ENCODE measurements at regions not wholly inside any gene's neighbourhood (a gene's known extent, or its start where the extent isn't known, plus 50 kb on each side); places are given as distances from the start of the nearest gene placed in this dataset.

GRCh38 chr6:4670290-4670689, 105.9 kb upstream of the CDYL start:
- no peak overlapping the region for H3K27ac ChIP-seq (ENCODE audit: insufficient read depth, low read depth, low read length)
- intact Hi-C loops (cut with micrococcal nuclease) (no loop called here), dilution Hi-C loops (cut with MboI; ENCODE audit: extremely low pct_ligation_motif_present, low sequenced_read_pairs) (no loop called here)
- no peaks in the 10 kb centered on the region for H4K20me1 ChIP-seq (replicated peaks; ENCODE audit: control insufficient read depth, extremely low read depth, insufficient read depth, low read length)
- no peak overlapping the region for H2AFZ ChIP-seq (ENCODE audit: low read depth, low read length)
- CTCF ChIA-PET = no interaction called here
- H3K36me3 ChIP-seq (ENCODE audit: control insufficient read depth in 2 of 2, extremely low read depth in 1 of 2, insufficient read depth in 2 of 2, low read length in 2 of 2) = no peaks in the 10 kb centered on the region
- H3K4me3 ChIP-seq (replicated peaks in 1 of 3; ENCODE audit: insufficient read depth in 1 of 3, low read depth in 1 of 3, low read length in 3 of 3) = no peak overlapping the region
- no TSS peak for BruUV-seq (replicated peaks)
- POLR2A ChIA-PET = no interaction called here
- FAIRE-seq (no peak), DNase-seq (ENCODE audit: low read depth, low spot score) (no peak)
- H3K27me3 ChIP-seq (ENCODE audit: control insufficient read depth in 2 of 2, insufficient read depth in 2 of 2, low read length in 2 of 2) = peaks cover 0 to 7% of the 10 kb centered on the region in 2 experiments
- no peaks in the 10 kb centered on the region for H3K4me1 ChIP-seq (ENCODE audit: control insufficient read depth, extremely low read depth, insufficient read depth, low read length)
- no peaks in the 10 kb centered on the region for H3K9me3 ChIP-seq (replicated peaks; ENCODE audit: control insufficient read depth, insufficient read depth, low read length)
- TF ChIP-seq MAX (IDR thresholded peaks at IDR 0.05; ENCODE audit: insufficient read depth, insufficient read length) = no peak
- no peak for TF ChIP-seq POLR2AphosphoS5 (IDR thresholded peaks at IDR 0.05; ENCODE audit: insufficient read depth, low read depth, low read length)
- TF ChIP-seq JUN (IDR thresholded peaks at IDR 0.05; ENCODE audit: borderline replicate concordance, insufficient read depth, insufficient read length, low read depth) = no peak
- TF ChIP-seq GATA2 (IDR thresholded peaks at IDR 0.05; ENCODE audit: insufficient read depth, insufficient read length, low read depth, low read length) = no peak
- TF ChIP-seq EZH2 (IDR thresholded peaks at IDR 0.05; ENCODE audit: borderline replicate concordance, low read depth, low read length, severe bottlenecking) = no peak
- no peaks in the 10 kb centered on the region for H3K9me1 ChIP-seq (replicated peaks; ENCODE audit: control insufficient read depth, extremely low read depth, insufficient read depth, low read length)
- H3K79me2 ChIP-seq (ENCODE audit: control insufficient read depth, insufficient read depth, low read length) = no peaks in the 10 kb centered on the region
- H3K4me2 ChIP-seq (ENCODE audit: insufficient read depth, low read length) = no peak overlapping the region
- no peak overlapping the region for H3K9ac ChIP-seq (replicated peaks; ENCODE audit: extremely low read depth, insufficient read depth, low read length)

GRCh38 chr6:4668271-4669179, 107.7 kb upstream of the CDYL start:
- intact Hi-C loops (cut with micrococcal nuclease) = no loop called here
- CTCF ChIA-PET = interaction anchor here (0.9 kb wide), 1 partner anchor 19 kb away, joined by 3 read pairs; no protein-coding TSS in a partner anchor
- no peaks in the 10 kb centered on the region for H3K36me3 ChIP-seq (ENCODE audit: control insufficient read depth in 2 of 2, extremely low read depth in 1 of 2, insufficient read depth in 2 of 2, low read length in 2 of 2)
- H4K20me1 ChIP-seq (replicated peaks; ENCODE audit: control insufficient read depth, extremely low read depth, insufficient read depth, low read length) = no peaks in the 10 kb centered on the region
- H3K9me1 ChIP-seq (replicated peaks; ENCODE audit: control insufficient read depth, extremely low read depth, insufficient read depth, low read length) = no peaks in the 10 kb centered on the region
- H2AFZ ChIP-seq (ENCODE audit: low read depth, low read length) = no peak overlapping the region
- no peaks in the 10 kb centered on the region for H3K4me1 ChIP-seq (ENCODE audit: control insufficient read depth, extremely low read depth, insufficient read depth, low read length)
- BruUV-seq (replicated peaks) = no TSS peak
- H3K9me3 ChIP-seq (replicated peaks; ENCODE audit: control insufficient read depth, insufficient read depth, low read length) = no peaks in the 10 kb centered on the region
- FAIRE-seq (no peak), DNase-seq (ENCODE audit: low read depth, low spot score) (no peak)
- POLR2A ChIA-PET = no interaction called here
- H3K27me3 ChIP-seq (ENCODE audit: control insufficient read depth in 2 of 2, insufficient read depth in 2 of 2, low read length in 2 of 2) = peaks cover 0 to 6% of the 10 kb centered on the region in 2 experiments
- TF ChIP-seq GATA2 (IDR thresholded peaks at IDR 0.05; ENCODE audit: insufficient read depth, insufficient read length, low read depth, low read length) = no peak
- TF ChIP-seq POLR2AphosphoS5 (IDR thresholded peaks at IDR 0.05; ENCODE audit: insufficient read depth, low read depth, low read length) = no peak
- TF ChIP-seq EZH2 (IDR thresholded peaks at IDR 0.05; ENCODE audit: borderline replicate concordance, low read depth, low read length, severe bottlenecking) = no peak
- no peak for TF ChIP-seq JUN (IDR thresholded peaks at IDR 0.05; ENCODE audit: borderline replicate concordance, insufficient read depth, insufficient read length, low read depth)
- no peak for TF ChIP-seq MYC (IDR thresholded peaks at IDR 0.05; ENCODE audit: low read depth, low read length)
- no peak for TF ChIP-seq FOS (IDR thresholded peaks at IDR 0.05; ENCODE audit: borderline replicate concordance, insufficient read depth, low read length)
- TF ChIP-seq POLR2A (IDR thresholded peaks at IDR 0.05; ENCODE audit: low read depth, low read length) = no peak
- TF ChIP-seq MAX (IDR thresholded peaks at IDR 0.05; ENCODE audit: insufficient read depth, insufficient read length) = no peak
- TF ChIP-seq CTCF (IDR thresholded peaks at IDR 0.05; ENCODE audit: extremely low read depth in 1 of 2, insufficient read depth in 1 of 2, low read depth in 1 of 2, low read length in 2 of 2) = no peak
- no peak overlapping the region for H3K27ac ChIP-seq (ENCODE audit: insufficient read depth, low read depth, low read length)
- no peak overlapping the region for H3K9ac ChIP-seq (replicated peaks; ENCODE audit: extremely low read depth, insufficient read depth, low read length)
- H3K79me2 ChIP-seq (ENCODE audit: control insufficient read depth, insufficient read depth, low read length) = no peaks in the 10 kb centered on the region
- no peak overlapping the region for H3K4me3 ChIP-seq (replicated peaks in 1 of 3; ENCODE audit: insufficient read depth in 1 of 3, low read depth in 1 of 3, low read length in 3 of 3)
- dilution Hi-C loops (cut with MboI; ENCODE audit: extremely low pct_ligation_motif_present, low sequenced_read_pairs) = no loop called here
- no peak overlapping the region for H3K4me2 ChIP-seq (ENCODE audit: insufficient read depth, low read length)
